ENCODE measurements at regions not wholly inside any gene's neighbourhood (a gene's known extent, or its start where the extent isn't known, plus 50 kb on each side); places are given as distances from the start of the nearest gene placed in this dataset.

GRCh38 chr15:95292785-95293450, 1037.6 kb upstream of the NR2F2 start:
- TF ChIP-seq HMGXB4 (CRISPR knock-in tag; IDR thresholded peaks at IDR 0.05) (no peak), SMAD4 (CRISPR knock-in tag; IDR thresholded peaks at IDR 0.05) (no peak), CTCF (IDR thresholded peaks at IDR 0.05) (no peak), FOXK1 (CRISPR knock-in tag; IDR thresholded peaks at IDR 0.05) (no peak), SMAD3 (CRISPR knock-in tag; IDR thresholded peaks at IDR 0.05; ENCODE audit: borderline replicate concordance) (no peak), ETV6 (CRISPR knock-in tag; IDR thresholded peaks at IDR 0.05) (no peak), EMX1 (CRISPR knock-in tag; IDR thresholded peaks at IDR 0.05) (no peak)
